Fibroblast of villous mesenchyme (primary cell): ENCODE measurements at regions not wholly inside any gene's neighbourhood (a gene's known extent, or its start where the extent isn't known, plus 50 kb on each side); places are given as distances from the start of the nearest gene placed in this dataset.

Experiments used
- DNase-seq: peaks from one replicate; pipeline ENCODE4 v3.0.0-alpha.2; 2010; ENCODE audit warnings: low read depth
- H3K4me3 ChIP-seq: 2 replicates; pipeline ENCODE4 v1.5.1; 2011; ENCODE audit warnings: low read depth, mild to moderate bottlenecking, low read length
- CTCF ChIP-seq: IDR thresholded peaks from 2 replicates; pipeline ENCODE4 v1.5.1; 2012; ENCODE audit warnings: low read depth, mild to moderate bottlenecking, low read length; ENCODE audit not compliant: insufficient read depth

- DNase-seq, result no peak
- H3K4me3 ChIP-seq, result no peak overlapping the region
- TF ChIP-seq CTCF, result no peak
Observed at GRCh38 chr10:85067955-85068354, 739.6 kb downstream of the CCSER2 start.

DNA sequence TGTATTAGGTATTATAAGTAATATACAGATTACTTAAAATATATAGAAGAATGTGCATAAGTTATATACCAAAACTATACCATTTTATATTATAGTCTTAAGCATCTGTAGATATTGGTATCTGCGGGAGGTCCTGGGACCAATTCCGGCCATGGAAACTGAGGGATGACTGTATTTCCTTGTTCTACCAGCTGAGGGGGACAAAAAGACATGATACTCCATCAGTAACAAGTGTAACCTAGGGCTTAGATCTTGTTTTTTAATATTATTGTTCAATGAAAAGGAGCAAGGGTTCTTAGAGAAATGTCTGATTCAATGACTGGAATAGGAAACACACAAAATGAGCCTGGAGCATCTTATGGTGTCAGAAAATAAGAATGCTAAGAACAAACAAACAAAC lies 752.5 kb downstream of the CCSER2 start:
- H3K4me3 ChIP-seq, result no peak overlapping the region
- TF ChIP-seq CTCF, result no peak
- no peak for DNase-seq

DNA sequence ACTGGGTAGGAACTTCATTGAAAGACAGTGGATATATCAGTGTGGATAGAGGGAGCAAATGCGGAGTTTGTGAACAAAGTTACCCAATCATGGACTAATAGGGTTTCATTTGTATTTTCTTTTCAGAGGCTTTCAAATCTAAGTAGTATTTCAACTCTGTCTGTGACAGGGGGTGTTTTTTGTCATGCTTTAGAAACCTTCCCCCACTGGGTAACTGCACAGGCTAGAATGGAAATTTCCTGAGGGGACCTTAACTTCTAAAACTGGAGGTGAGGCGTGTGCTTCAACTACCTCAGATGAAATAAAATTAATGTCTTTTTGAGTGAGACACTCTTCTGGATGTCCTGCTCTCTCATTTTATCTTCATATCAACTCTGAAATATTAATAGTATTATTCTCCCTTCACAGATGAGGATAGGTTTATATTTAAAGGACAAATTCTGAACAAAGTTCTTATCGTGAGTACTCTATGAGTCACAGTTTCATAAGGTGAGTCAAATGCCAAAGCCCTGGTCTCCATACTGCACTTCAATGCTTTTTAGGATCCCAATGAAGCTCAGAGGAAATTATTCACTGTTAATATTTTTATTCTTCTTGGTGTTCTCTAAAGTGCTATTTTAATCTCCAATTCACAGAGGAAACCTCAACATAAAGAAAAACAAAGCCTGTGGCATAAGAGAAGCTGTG lies 770.6 kb downstream of the CCSER2 start:
- H3K4me3 ChIP-seq, result no peak overlapping the region
- no peak for TF ChIP-seq CTCF
- no peak for DNase-seq

- DNase-seq, result no peak
- no peak for TF ChIP-seq CTCF
- no peak overlapping the region for H3K4me3 ChIP-seq
Observed at GRCh38 chr10:85100495-85100894, 772.1 kb downstream of the CCSER2 start.

- no peak overlapping the region for H3K4me3 ChIP-seq
- TF ChIP-seq CTCF, result no peak
Observed at GRCh38 chr10:85105614-85106255, 777.3 kb downstream of the CCSER2 start.

GRCh38 chr10:85111271-85111670 lies 782.9 kb downstream of the CCSER2 start:
- no peak for DNase-seq
- no peak overlapping the region for H3K4me3 ChIP-seq
- no peak for TF ChIP-seq CTCF

More at GRCh38 chr10:85105614-85106255, 777.3 kb downstream of the CCSER2 start:
- no peak for DNase-seq
